H1 (cell line): ENCODE measurements at regions not wholly inside any gene's neighbourhood (a gene's known extent, or its start where the extent isn't known, plus 50 kb on each side); places are given as distances from the start of the nearest gene placed in this dataset.

Experiments used
- CTCF ChIA-PET: fragments of 300-600 bp; sonication (Branson Sonifier 250); formaldehyde crosslinking; loops from one replicate; lab custom pipeline; 2021; ENCODE audit not compliant: partially characterized antibody; lab: Charles Lee
- POLR2A ChIA-PET: fragments of 300-600 bp; sonication (Branson Sonifier 250); formaldehyde crosslinking; loops from one replicate; lab custom pipeline; 2021; ENCODE audit warnings: inconsistent platforms; ENCODE audit not compliant: partially characterized antibody; lab: Charles Lee
- DNase-seq, 2 experiments: peaks; one replicate each; pipeline versions ENCODE4 v3.0.0 to v3.0.0-alpha.2; 2010 to 2022; ENCODE audit warnings: low spot score in 2 of 2, low read depth in 1 of 2, mixed read lengths in 1 of 2
- FAIRE-seq: peaks from 2 replicates; lab custom pipeline; 2011; peaks lifted over from hg19 to GRCh38; lab: Jason Lieb, UNC
- H2AFZ ChIP-seq: 2 replicates; pipeline ENCODE4 v1.8.1; 2012; ENCODE audit warnings: low read length, inconsistent platforms
- H2AK5ac ChIP-seq: 2 replicates; pipeline ENCODE4 v1.6.1; 2013; ENCODE audit warnings: low read depth, low read length
- H2BK120ac ChIP-seq: replicated peaks from 2 replicates; pipeline ENCODE3; 2013; ENCODE audit warnings: low read depth, low read length, inconsistent platforms
- H2BK12ac ChIP-seq: 2 replicates; pipeline ENCODE4 v1.6.1; 2013; ENCODE audit warnings: low read depth, low read length
- H2BK15ac ChIP-seq: 2 replicates; pipeline ENCODE4 v1.6.1; 2013; ENCODE audit warnings: low read length
- H2BK20ac ChIP-seq: 2 replicates; pipeline ENCODE4 v1.6.1; 2013; ENCODE audit warnings: low read length
- H2BK5ac ChIP-seq: 2 replicates; pipeline ENCODE4 v1.6.1; 2013; ENCODE audit warnings: low read depth, low read length
- H3K14ac ChIP-seq: 2 replicates; pipeline ENCODE4 v1.6.1; 2013; ENCODE audit warnings: inconsistent platforms; ENCODE audit not compliant: insufficient read length
- H3K18ac ChIP-seq: 2 replicates; pipeline ENCODE4 v1.6.1; 2013; ENCODE audit warnings: low read length; ENCODE audit errors: extremely low read depth
- H3K23ac ChIP-seq: 2 replicates; pipeline ENCODE4 v1.6.1; 2013; ENCODE audit warnings: inconsistent platforms; ENCODE audit not compliant: insufficient read length
- H3K23me2 ChIP-seq: 2 replicates; pipeline ENCODE4 v1.6.1; 2013; ENCODE audit warnings: low read depth, low read length
- H3K27ac ChIP-seq: 2 replicates; pipeline ENCODE4 v1.6.1; 2011; ENCODE audit warnings: low read depth, low read length, inconsistent platforms
- H3K27me3 ChIP-seq, 4 experiments: replicated peaks in 1 of 4; 1 replicate in 1 of 4; 2 replicates in 3 of 4; pipeline versions ENCODE4 v1.6.1 to v1.8.1; 2011 to 2013; ENCODE audit warnings: low read length in 3 of 4, mild to moderate bottlenecking in 3 of 4, inconsistent platforms in 2 of 4, mixed read lengths in 2 of 4, moderate library complexity in 1 of 4; ENCODE audit not compliant: control insufficient read depth in 3 of 4, insufficient read depth in 3 of 4; ENCODE audit errors: extremely low read depth in 1 of 4
- H3K36me3 ChIP-seq, 4 experiments: 2 replicates each; pipeline versions ENCODE4 v1.6.1 to v1.8.1; 2011 to 2013; ENCODE audit warnings: mild to moderate bottlenecking in 4 of 4, low read length in 3 of 4, moderate library complexity in 2 of 4, control low read depth in 1 of 4, inconsistent platforms in 1 of 4; ENCODE audit not compliant: insufficient read depth in 4 of 4, control insufficient read depth in 2 of 4
- H3K4ac ChIP-seq: replicated peaks from 2 replicates; pipeline ENCODE3; 2013; ENCODE audit warnings: low read length, low read depth, mixed read lengths, inconsistent platforms; ENCODE audit not compliant: insufficient read length
- H3K4me1 ChIP-seq, 4 experiments: replicated peaks in 1 of 4; 1 replicate in 1 of 4; 2 replicates in 3 of 4; pipeline versions ENCODE4 v1.6.1 to v1.8.1; 2011 to 2013; ENCODE audit warnings: low read length in 3 of 4, inconsistent platforms in 2 of 4, mixed read lengths in 1 of 4; ENCODE audit not compliant: insufficient read depth in 4 of 4, control insufficient read depth in 3 of 4
- H3K4me2 ChIP-seq, 2 experiments: 2 replicates each; pipeline versions ENCODE4 v1.6.1 to v1.8.1; 2011 to 2013; ENCODE audit warnings: low read depth in 2 of 2, low read length in 2 of 2, control low read depth in 1 of 2, inconsistent platforms in 1 of 2, mild to moderate bottlenecking in 1 of 2; ENCODE audit not compliant: insufficient read depth in 1 of 2
- H3K4me3 ChIP-seq, 4 experiments: fragments of 200-600, 300-600 bp in 1 of 4; sonication (generic), shearing (Covaris generic), sonication (Bioruptor Twin) in 1 of 4; 2 replicates each; pipeline versions ENCODE4 v1.5.1 to v1.8.1; 2011 to 2016; ENCODE audit warnings: low read length in 4 of 4, low read depth in 3 of 4, control low read depth in 2 of 4, inconsistent platforms in 2 of 4, mild to moderate bottlenecking in 2 of 4, mixed read lengths in 1 of 4, moderate library complexity in 1 of 4; ENCODE audit not compliant: insufficient read depth in 2 of 4; ENCODE audit errors: extremely low read depth in 1 of 4
- H3K56ac ChIP-seq: replicated peaks from 2 replicates; pipeline ENCODE3; 2013; ENCODE audit warnings: low read depth, mild to moderate bottlenecking, mixed read lengths, low read length, inconsistent platforms; ENCODE audit not compliant: insufficient read length
- H3K79me1 ChIP-seq: 2 replicates; pipeline ENCODE4 v1.6.1; 2013; ENCODE audit warnings: low read depth, low read length, control low read depth
- H3K79me2 ChIP-seq, 2 experiments: 2 replicates each; pipeline versions ENCODE4 v1.6.1 to v1.8.1; 2012 to 2013; ENCODE audit warnings: low read length in 2 of 2, mild to moderate bottlenecking in 2 of 2, inconsistent platforms in 1 of 2; ENCODE audit not compliant: insufficient read depth in 2 of 2, control insufficient read depth in 1 of 2
- H3K9ac ChIP-seq, 4 experiments: replicated peaks in 1 of 4; 1 replicate in 1 of 4; 2 replicates in 3 of 4; pipeline versions ENCODE4 v1.6.1 to v1.8.1; 2011 to 2013; ENCODE audit warnings: low read depth in 3 of 4, low read length in 3 of 4, control low read depth in 2 of 4, mild to moderate bottlenecking in 2 of 4, moderate library complexity in 2 of 4, inconsistent platforms in 1 of 4; ENCODE audit errors: extremely low read depth in 1 of 4
- H3K9me3 ChIP-seq, 2 experiments: 2 replicates each; pipeline versions ENCODE4 v1.6.1 to v1.8.1; 2012 to 2013; ENCODE audit warnings: mild to moderate bottlenecking in 2 of 2, moderate library complexity in 2 of 2, control low read depth in 1 of 2, inconsistent platforms in 1 of 2, low read depth in 1 of 2, low read length in 1 of 2, mixed read lengths in 1 of 2; ENCODE audit not compliant: insufficient read depth in 2 of 2
- H4K20me1 ChIP-seq, 2 experiments: replicated peaks in 1 of 2; 2 replicates each; pipeline versions ENCODE3 to v1.8.1; 2011 to 2013; ENCODE audit warnings: inconsistent platforms in 2 of 2, low read length in 2 of 2, mild to moderate bottlenecking in 1 of 2; ENCODE audit not compliant: insufficient read depth in 2 of 2, control insufficient read depth in 1 of 2
- H4K5ac ChIP-seq: 2 replicates; pipeline ENCODE4 v1.6.1; 2013; ENCODE audit warnings: low read length, low read depth, mixed read lengths, inconsistent platforms; ENCODE audit not compliant: insufficient read length
- H4K8ac ChIP-seq: 2 replicates; pipeline ENCODE4 v1.8.0; 2013; ENCODE audit warnings: mild to moderate bottlenecking, moderate library complexity, low read length, inconsistent platforms; ENCODE audit not compliant: insufficient read depth; ENCODE audit errors: extremely low read depth
- H4K91ac ChIP-seq: replicated peaks from 2 replicates; pipeline ENCODE3; 2013; ENCODE audit warnings: low read length, mixed read lengths, inconsistent platforms; ENCODE audit not compliant: insufficient read length
- ASH2L ChIP-seq: fragments of 200-600, 300-600 bp; sonication (generic); IDR thresholded peaks from one replicate; pipeline ENCODE4 v1.7.1; 2017; ENCODE audit warnings: low read length
- CBX5 ChIP-seq: fragments of 300-800, 300-1000 bp; sonication (generic); IDR thresholded peaks from 2 replicates; pipeline ENCODE4 v1.7.1; 2016; ENCODE audit warnings: antibody characterized with exemption, low read length, low read depth
- CHD1 ChIP-seq: IDR thresholded peaks from 2 replicates; pipeline ENCODE4 v1.6.1; 2012; ENCODE audit warnings: low read depth, low read length, improper control_type of control experiment
- CREB1 ChIP-seq: IDR thresholded peaks from 2 replicates; pipeline ENCODE4 v1.6.1; 2012; ENCODE audit warnings: inconsistent platforms
- EGR1 ChIP-seq: IDR thresholded peaks from 2 replicates; pipeline ENCODE4 v1.6.1; 2011; ENCODE audit warnings: low read depth, low read length, borderline replicate concordance
- EP300 ChIP-seq, 2 experiments: IDR thresholded peaks; 1 replicate in 1 of 2; 2 replicates in 1 of 2; pipeline ENCODE4 v1.6.1; 2011 to 2012; ENCODE audit warnings: low read depth in 2 of 2, low read length in 2 of 2, mild to moderate bottlenecking in 2 of 2, borderline replicate concordance in 1 of 2, inconsistent platforms in 1 of 2, moderate library complexity in 1 of 2
- KDM1A ChIP-seq: fragments of 200-600, 300-600 bp; sonication (generic); IDR thresholded peaks from 2 replicates; pipeline ENCODE4 v1.7.1; 2016; ENCODE audit warnings: mild to moderate bottlenecking, low read length, borderline replicate concordance
- PHF8 ChIP-seq: fragments of 200-600 bp; sonication (generic); conservative IDR thresholded peaks from 2 replicates; pipeline ENCODE4 v1.7.1; 2012; ENCODE audit warnings: low read depth, mild to moderate bottlenecking, inconsistent platforms, low read length, moderate library complexity
- POLR2A ChIP-seq, 2 experiments: IDR thresholded peaks; 1 replicate in 1 of 2; 2 replicates in 1 of 2; pipeline ENCODE4 v1.6.1; 2011; ENCODE audit warnings: low read depth in 2 of 2, low read length in 2 of 2, mild to moderate bottlenecking in 2 of 2; ENCODE audit errors: control extremely low read depth in 1 of 2
- POU5F1 ChIP-seq: IDR thresholded peaks from 2 replicates; pipeline ENCODE4 v1.6.1; 2011; ENCODE audit warnings: low read depth, mild to moderate bottlenecking, low read length, moderate library complexity
- SIRT6 ChIP-seq: IDR thresholded peaks from one replicate; pipeline ENCODE4 v1.7.1; 2012; ENCODE audit warnings: low read length, inconsistent platforms
- SRF ChIP-seq: IDR thresholded peaks from 2 replicates; pipeline ENCODE4 v1.6.1; 2011; ENCODE audit warnings: mild to moderate bottlenecking, low read depth, low read length, moderate library complexity
- TEAD4 ChIP-seq: IDR thresholded peaks from 2 replicates; pipeline ENCODE4 v1.6.1; 2012; ENCODE audit warnings: low read depth, low read length, inconsistent platforms, mixed read lengths
- WGBS, 2 experiments: shearing (Covaris generic) in 1 of 2; methylation state at CpG; one replicate each; pipeline versions ENCODE4 v1.1.6 to v1.1.7; 2013 to 2015; ENCODE audit warnings: low lambda C conversion rate in 2 of 2, mixed read lengths in 2 of 2, inconsistent platforms in 1 of 2, low coverage in 1 of 2, missing lambda C conversion rate in 1 of 2; ENCODE audit not compliant: insufficient replicate concordance in 2 of 2, insufficient coverage in 1 of 2, insufficient read length in 1 of 2; ENCODE audit errors: extremely low coverage in 1 of 2, missing lambda C conversion rate in 1 of 2; 5-methylcytosine and 5-hydroxymethylcytosine counted together
- TF ChIP-seq, protein P1 (sequence below): IDR thresholded peaks from 2 replicates; pipeline ENCODE4 v1.6.1; 2012; ENCODE audit warnings: low read length, inconsistent platforms

DNA sequence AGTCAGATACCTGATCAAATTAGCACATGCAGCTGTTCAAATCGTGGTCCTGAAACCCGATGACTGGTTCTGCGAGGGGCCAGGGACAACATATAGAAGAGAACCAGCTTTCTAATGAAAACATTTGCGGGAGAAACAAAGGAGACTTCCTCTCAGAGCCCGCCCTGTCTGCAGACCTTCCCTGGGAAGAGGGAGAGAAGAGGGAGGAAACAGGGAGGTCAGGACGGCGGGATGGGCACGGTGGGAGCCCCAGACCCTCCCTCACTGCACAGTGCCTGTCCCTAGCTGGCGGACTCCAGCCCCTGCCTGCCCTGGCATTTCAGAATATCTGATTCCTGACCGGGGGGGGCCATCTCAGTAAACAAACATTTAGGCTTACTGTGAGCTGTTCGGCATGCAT lies 317.3 kb downstream of the FOXL1 start:
- 70% methylated on average over 6 of the region's 11 CpGs; no CpG with 5 or more reads in 1 of the 2 experiments for WGBS, 2 experiments
- no peak overlapping the region for H3K23ac ChIP-seq
- peaks cover 0 to 5% (median 0%) of the 10 kb centered on the region in 4 experiments; a peak in 1 of 7 replicates for H3K4me1 ChIP-seq
- 0 out of 2 replicates have a peak overlapping the region, but pooled peaks have one; percentile 27 for H3K18ac ChIP-seq
- no peaks in the 10 kb centered on the region; the same call in 1 of the 2 replicates for H3K79me1 ChIP-seq
- POLR2A ChIA-PET = no interaction called here
- H2AFZ ChIP-seq = no peak overlapping the region
- no peak overlapping the region for H3K27ac ChIP-seq
- no peak overlapping the region for H3K9ac ChIP-seq
- H3K4ac ChIP-seq = no peak overlapping the region
- no peak overlapping the region for H3K14ac ChIP-seq
- no peak overlapping the region for H3K56ac ChIP-seq
- no peaks in the 10 kb centered on the region for H3K9me3 ChIP-seq
- H2BK20ac ChIP-seq = no peak overlapping the region
- no peak overlapping the region for H3K4me3 ChIP-seq
- no peak overlapping the region for H2BK15ac ChIP-seq
- 0 out of 2 replicates have a peak, but pooled peaks cover 2% of the 10 kb centered on the region for H3K23me2 ChIP-seq
- no peak overlapping the region for H2BK5ac ChIP-seq
- no peaks in the 10 kb centered on the region; a peak in 1 of 7 replicates for H3K27me3 ChIP-seq
- H3K36me3 ChIP-seq = no peaks in the 10 kb centered on the region
- FAIRE-seq (no peak), DNase-seq (no peak)
- no peaks in the 10 kb centered on the region for H4K20me1 ChIP-seq
- H4K5ac ChIP-seq = no peak overlapping the region
- H3K4me2 ChIP-seq = no peak overlapping the region
- H3K79me2 ChIP-seq = no peaks in the 10 kb centered on the region
- H4K91ac ChIP-seq = no peak overlapping the region
- no peak overlapping the region for H4K8ac ChIP-seq
- CTCF ChIA-PET = interaction anchor here (0.9 to 1.6 kb wide), 5 partner anchors 15 to 332 kb away, joined by 3 to 4 read pairs (median 3); no protein-coding TSS in a partner anchor
- H2BK120ac ChIP-seq = no peak overlapping the region
- H2AK5ac ChIP-seq = no peak overlapping the region
- no peak overlapping the region for H2BK12ac ChIP-seq
- TF ChIP-seq EGR1 (no peak), SRF (no peak), PHF8 (no peak), POLR2A (IDR thresholded peaks at IDR 0.05; ENCODE audit: control extremely low read depth in 1 of 2, low read depth in 2 of 2, low read length in 2 of 2) (no peak), CBX5 (no peak), CREB1 (no peak), ASH2L (no peak), SIRT6 (no peak), KDM1A (no peak), CHD1 (no peak), EP300 (IDR thresholded peaks at IDR 0.05; ENCODE audit: borderline replicate concordance in 1 of 2, low read depth in 2 of 2, low read length in 2 of 2) (no peak), POU5F1 (no peak), TEAD4 (no peak)
- TF ChIP-seq, protein P1, sequence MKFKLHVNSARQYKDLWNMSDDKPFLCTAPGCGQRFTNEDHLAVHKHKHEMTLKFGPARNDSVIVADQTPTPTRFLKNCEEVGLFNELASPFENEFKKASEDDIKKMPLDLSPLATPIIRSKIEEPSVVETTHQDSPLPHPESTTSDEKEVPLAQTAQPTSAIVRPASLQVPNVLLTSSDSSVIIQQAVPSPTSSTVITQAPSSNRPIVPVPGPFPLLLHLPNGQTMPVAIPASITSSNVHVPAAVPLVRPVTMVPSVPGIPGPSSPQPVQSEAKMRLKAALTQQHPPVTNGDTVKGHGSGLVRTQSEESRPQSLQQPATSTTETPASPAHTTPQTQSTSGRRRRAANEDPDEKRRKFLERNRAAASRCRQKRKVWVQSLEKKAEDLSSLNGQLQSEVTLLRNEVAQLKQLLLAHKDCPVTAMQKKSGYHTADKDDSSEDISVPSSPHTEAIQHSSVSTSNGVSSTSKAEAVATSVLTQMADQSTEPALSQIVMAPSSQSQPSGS = no peak
